ENCODE measurements at regions not wholly inside any gene's neighbourhood (a gene's known extent, or its start where the extent isn't known, plus 50 kb on each side); places are given as distances from the start of the nearest gene placed in this dataset.
"Not testable (repeated sequence)": the region's sequence is repeated elsewhere in the genome, so short reads cannot be mapped to it uniquely, and the experiment has no call there.

DNA sequence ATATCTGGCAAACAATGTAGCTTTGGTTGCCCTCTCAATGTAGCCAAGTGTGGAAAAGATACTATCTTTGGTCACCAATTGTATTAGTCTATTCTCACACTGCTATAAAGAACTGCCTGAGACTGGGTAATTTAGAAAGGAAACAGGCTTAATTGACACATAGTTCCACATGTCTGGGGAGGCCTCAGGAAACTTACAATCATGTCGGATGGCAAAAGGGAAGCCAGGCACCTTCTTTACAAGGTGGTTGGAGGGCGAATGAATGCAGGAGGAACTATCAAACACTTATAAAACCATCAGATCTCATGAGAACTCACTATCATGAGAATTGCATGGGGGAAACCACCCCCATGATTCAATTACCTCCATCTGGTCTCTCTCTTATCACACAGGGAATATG, 133.1 kb upstream of the TBCA start:
- DNase-seq (ENCODE audit: low spot score): no peak

DNA sequence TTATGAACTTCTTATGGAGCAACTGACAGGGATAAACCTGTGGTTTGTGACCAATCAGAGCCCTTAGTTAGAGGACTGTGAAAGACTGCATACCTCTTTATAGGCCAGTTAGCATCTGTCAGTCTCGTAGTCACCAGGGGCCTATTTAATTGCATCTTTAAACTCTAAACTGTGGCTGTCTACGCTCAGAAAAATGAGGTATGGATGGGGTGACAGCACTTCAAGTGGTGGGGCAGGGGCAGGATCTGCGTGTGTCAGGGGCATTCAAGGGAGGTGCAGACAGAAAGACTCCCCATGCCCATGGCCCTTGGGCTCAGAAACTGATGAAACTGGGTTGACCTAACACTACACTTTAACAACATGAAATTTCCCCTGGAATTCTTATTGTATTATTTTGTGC, 132.6 kb upstream of the TBCA start:
- DNase-seq (ENCODE audit: low spot score): no peak

DNA sequence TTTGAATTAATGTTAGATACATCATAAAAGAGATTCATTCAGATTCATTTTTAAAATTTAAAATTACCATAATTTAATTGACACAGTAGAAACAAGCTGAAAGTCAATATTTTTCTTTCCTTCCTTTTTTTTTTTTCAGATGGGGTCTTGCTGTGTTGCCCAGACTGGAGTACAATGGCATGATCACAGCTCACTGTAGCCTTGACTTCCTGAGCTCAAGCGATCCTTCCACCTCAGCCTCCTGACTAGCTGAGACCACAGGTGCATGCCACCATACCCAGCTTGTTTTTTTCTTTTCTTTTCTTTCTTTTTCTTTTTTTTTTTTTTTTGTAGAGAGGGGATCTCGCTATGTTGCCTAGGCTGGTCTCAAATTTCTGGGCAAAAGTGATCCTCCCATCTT, 131.6 kb upstream of the TBCA start:
- no peak for DNase-seq (ENCODE audit: low spot score)

DNA sequence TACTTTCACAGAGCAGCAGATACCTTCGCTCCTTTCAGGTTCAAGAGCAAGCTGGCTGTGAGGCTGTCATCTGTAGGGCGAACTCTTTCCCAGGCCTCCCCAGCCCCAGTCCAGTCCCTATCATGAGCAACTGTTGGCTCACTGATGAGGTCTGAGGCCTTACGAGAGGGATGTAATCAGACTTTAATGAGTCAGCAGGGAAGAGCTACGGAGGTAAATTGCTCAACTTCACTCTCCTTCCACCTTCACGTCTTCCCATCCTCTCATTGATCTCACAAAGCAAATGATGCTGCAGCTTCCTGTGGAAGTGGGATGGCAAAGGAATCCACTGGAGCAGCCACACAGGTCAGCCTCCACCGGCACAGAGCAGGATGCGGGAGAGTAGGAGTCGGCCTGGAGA, 130.7 kb upstream of the TBCA start:
- peak; percentile 14 for DNase-seq (ENCODE audit: low spot score)

DNA sequence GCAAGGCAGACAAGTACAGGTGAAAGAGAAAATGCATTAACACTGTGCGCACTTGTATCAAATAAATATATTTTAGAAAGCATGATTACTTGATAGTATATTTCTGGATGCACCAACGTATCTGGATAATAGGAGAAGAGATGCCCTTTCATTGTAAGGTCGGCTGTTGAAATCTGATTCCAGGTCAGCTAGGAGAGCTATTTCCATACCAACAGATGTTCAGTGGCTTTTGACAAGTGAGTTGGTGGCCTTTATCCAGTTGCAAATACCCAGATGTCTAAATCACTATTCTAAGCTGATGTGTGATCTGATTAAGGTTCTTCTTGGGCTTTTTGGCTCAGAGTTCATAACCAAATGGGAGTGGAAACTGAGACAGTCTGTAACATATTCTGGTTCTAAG, 128.2 kb upstream of the TBCA start:
- DNase-seq (ENCODE audit: low spot score): no peak

DNA sequence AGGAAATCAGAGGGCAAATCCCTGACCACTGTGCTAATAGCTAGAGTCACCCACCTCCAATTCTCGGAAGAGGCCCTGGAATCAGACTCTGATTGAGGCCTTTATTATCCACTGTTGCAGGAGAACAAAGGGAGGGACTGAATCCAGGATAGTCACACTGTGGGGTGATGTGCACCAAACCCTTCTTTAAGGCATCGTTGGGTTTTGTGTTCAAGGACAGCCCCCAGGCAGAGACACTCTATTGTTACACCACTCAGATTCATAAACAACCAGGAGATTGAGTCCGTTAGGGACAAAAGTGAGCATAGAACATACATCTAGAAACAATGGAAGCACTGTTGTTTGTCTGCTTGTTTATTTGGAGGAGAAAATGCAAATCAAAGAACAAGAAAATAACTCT, 124.6 kb upstream of the TBCA start:
- DNase-seq (ENCODE audit: low spot score): no peak

DNA sequence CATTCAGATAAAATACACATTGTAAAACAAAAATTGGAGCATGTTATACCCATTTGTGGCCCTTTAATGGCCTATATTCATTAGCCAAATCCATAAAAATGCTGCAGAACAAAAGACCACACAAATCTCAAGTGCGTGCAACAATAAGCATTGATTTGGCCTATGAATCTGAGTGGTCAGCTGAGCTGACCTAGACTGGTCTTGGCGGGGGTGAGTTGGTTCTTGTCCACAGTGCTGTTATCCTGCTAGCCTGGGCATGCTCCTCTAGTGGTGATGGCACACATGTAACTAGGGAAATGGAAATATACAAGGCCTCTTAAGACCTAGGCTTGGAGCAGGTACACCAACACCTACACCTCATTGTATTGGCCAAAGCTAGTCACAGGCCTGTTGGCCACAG, 122.2 kb upstream of the TBCA start:
- DNase-seq (ENCODE audit: low spot score): no peak

DNA sequence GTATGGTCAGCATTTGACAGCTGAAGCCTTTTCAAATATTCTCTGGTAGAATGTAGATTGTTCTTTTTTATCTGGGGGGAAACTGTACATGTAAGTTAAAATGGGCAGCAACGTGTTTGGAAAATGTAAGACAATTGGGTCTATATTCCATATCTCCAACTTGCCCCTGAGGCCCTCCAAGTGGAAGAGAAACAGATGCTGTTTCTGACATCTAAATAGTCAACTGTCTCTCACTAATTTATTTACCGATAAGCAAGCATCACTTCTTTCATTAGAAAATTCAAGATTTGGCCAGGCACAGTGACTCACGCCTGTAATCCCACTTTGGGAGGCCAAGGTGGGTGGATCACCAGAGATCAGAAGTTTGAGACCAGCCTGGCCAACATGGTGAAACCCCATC, 120.2 kb upstream of the TBCA start:
- no peak for DNase-seq (ENCODE audit: low spot score)

DNA sequence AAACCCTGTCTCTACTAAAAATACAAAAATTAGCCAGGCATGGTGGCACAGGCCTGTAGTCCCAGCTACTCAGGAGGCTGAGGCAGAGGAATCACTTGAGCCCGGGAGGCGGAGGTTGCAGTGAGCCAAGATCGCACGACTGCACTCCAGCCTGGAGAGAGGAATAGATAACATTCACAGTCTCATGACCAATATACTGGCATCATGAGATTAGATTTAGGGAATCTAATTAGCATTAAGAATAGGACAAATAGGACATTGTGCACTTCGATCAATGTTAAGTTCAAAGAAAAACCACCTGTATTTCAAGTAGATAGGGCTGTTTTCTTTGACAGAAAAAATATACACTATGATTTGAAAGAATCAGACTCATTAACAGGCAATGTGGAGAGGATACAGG, 118.0 kb upstream of the TBCA start:
- not testable (repeated sequence) for DNase-seq (ENCODE audit: low spot score)

DNA sequence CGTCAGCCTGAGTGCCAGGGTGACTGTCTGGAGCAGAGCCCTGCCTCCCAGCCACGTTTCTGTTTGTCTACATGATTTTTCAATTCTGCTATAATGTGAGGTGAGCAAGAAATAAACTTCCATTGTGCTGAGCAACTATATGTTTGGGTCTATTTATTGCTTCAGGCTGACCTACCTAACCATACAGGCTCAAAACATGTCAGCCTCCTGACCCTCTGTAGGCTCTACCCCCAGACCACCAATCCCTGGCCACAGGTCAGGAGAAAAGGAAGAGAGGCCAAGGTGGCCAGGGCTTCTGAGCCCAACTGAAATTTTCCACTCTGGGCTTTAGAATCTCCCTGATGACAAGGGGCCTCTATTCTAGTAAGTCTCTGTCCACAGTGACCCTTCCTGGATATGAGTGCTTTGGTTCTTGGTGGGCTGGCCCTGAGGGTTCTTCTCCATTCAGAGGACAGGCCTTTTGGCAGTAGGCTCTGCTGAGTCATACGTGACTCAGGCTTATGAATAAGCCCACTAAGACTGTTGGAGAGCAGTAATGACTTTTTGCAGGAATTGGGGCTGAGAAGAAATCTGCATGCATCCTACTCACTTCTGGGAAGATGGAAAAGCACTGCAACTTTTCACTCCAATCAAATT, 117.2 kb upstream of the TBCA start:
- peak; percentile 94 for DNase-seq (ENCODE audit: low spot score)

DNA sequence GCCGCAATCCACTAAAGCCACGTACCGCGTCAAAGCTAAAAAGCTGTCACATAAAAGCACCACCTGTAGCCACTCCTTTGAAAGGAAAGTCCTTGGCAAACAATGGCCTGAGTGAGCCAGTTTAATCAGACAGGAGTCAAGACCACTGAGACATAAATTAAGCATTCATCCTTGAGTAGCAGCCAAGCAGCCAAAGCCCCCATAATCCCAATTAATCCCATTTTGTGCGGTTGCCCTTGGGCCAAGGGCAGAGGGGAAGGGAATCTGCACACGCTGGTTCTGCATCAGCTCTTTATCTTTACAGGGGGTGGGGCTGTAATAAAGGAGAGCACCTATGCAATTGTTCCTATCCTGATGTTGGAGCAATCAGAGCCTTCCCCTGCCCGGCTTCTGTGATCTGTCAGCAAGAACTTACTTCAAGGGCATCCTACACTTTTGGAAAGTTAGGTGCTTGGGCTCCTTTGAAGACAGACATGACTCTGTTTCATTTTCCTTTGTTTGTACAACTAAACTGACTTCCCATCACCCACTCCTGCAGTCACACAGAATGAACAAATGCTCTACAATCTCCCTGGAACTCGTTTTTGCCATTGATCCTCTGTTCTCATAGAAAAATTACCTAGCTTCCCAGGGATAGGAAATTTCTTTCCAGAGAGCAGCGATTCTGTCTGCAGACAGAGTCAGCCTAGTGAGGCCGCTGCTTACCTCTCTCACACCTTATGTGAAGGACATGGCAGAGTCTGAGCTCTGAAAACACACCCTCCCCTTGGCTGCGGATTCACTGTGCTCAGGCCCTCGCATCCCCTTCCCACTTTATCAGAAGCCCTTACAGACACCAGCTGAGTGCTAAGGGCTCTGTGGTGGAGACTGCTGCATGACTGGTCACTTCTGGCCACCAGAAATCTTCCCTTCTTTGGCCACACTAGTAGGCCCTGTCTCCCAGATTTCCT, 116.2 kb upstream of the TBCA start:
- DNase-seq (ENCODE audit: low spot score): no peak

DNA sequence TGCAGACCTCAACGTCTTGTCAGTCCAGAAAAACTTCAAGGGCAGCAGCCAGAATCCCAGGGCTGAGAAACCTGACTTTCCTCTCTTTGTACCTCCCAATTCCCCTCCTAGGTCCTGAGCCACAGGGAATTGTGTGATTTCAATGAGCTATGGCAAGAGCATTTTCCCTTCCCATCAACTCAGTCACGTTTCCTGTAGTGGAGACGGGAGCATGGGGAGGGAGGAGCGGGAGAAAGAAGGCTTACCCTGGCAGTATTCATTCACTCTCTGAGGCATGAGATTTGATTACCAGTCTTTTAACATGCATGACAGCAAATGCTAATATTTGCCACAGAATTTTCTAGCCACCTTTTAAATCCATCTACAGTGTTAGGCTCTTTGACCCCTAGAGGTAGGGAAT, 109.4 kb upstream of the TBCA start:
- no peak for DNase-seq (ENCODE audit: low spot score)

DNA sequence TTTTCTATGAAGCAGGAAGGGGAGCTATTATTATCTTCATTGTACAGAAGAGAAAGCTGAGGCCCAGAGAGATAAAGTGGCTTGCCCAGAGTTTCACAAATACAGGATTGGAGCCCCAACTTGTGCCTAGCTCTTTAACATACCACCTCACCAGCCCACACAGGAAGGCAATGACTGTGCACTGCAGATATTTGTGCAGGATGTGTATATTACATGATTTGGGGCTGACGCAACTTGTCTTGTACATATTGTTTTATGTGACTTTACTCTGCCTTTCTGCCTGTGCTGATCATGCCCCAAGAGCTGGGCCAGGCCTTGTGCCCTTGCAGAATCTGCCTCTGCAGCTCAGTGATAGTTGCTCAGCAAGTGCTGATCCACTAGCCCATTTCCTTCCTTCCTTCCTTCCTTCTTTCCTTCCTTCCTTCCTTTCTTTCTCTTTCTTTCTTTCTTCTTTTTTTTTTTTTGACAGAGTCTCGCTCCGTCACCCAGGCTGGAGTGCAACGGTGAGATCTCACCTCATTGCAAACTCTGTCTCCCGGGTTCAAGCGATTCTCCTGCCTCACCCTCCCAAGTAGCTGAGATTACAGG, 106.6 kb upstream of the TBCA start:
- DNase-seq (ENCODE audit: low spot score): no peak

DNA sequence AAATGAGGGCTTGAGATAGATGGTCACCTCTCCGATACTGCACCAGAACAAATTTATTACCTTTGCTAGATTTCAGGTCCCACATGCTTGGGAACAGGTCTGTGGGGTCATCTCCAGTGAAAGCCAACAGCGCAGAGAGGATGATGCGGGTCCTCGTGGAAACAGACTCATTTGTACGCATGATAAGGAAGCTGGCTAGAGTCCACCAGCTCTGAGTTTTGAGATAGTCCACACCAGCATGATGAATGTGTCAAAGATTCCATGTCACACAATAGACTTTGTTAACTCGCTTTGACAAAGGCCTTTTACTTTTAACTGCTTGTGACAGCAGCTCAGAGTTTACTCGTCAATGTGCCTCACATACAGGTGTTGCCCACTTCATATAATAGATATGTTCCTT, 105.4 kb upstream of the TBCA start:
- no peak for DNase-seq (ENCODE audit: low spot score)

DNA sequence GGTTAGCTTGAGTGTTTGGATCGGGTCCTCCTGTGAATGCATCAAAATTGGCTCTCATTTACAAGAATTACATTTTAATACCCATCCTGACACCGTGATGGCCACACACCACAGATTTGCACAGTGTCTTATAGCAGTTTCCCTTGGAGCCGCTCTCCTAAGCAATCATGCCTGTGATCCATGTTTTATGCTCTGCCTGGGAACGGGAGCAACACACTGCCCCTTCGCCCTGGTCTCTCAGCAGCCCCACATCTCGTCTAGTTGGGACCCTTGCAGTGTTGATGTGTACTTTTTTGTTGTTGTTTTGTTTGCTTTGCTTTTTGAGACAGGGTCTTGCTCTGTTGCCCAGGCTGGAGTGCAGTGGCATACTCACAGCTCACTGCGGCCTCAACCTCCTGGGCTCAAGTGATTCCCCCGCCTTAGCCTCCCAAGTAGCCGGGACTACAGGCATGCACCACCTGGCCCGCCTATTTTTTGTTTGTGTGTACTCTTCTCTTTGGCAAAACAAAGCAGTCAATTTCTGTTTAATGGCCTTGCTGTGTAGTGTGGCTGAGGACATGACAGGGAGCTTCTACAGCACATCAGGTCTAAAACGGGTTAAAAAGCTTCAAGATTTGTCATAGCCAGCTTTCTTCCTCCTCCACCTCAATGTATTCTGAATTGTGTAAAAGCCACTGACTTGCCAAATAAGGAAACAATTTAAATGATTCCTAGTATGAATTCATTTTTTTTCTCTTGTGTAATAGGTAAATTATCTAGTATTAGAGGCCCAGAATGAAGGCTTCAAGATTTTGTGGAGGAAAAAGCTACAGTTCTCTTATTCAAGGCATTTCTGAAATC, 101.6 kb upstream of the TBCA start:
- DNase-seq (ENCODE audit: low spot score): no peak

DNA sequence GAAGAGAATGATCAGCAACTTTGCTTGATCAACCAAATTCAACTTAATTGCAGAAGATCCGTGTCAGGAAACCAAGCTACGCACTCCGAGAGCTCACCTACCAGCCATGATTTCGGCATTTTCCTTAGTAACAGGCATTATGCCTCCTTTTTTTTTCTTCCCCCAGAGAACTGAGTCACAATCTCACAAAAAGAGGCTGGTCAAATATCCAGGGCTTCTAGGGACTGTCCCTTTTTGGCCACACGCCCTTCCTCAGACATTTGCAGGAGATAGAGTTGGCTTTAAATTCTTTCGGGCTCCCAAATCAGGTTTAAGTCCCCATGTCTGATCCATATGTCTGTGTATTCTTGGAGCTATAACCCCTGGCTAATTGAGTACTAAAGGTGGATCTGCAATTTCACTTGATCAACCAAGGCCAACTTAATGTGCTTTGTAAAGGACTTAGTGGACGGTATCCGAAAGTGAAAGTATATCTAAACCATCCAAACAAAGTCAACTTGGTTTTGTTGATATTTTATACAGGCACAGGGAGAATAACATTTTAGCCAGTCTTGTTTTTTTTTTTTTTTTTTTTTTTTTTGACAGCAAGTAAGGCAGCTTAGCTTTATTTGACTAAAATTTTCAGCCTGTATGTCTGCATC, 100.8 kb upstream of the TBCA start:
- DNase-seq (ENCODE audit: low spot score): peak; percentile 40

DNA sequence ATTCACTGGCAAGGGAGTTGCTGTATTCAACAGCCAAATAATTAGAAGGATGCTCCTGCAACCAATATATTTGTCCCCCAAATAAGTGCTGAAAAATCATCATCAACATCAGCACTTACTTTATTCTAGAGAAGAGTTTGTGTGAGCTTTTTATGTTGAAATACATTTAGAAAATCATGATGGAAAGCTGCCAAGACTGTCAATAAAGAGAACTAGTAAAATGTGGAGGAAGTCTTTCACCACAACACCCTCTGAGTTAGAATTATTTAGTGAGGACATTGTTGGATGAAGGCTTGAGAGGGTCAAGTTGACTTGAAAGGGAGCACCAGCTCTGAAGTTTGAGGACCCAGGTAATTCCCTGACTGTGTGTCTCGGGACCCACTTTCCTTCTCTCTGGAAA, 100.2 kb upstream of the TBCA start:
- no peak for DNase-seq (ENCODE audit: low spot score)

DNA sequence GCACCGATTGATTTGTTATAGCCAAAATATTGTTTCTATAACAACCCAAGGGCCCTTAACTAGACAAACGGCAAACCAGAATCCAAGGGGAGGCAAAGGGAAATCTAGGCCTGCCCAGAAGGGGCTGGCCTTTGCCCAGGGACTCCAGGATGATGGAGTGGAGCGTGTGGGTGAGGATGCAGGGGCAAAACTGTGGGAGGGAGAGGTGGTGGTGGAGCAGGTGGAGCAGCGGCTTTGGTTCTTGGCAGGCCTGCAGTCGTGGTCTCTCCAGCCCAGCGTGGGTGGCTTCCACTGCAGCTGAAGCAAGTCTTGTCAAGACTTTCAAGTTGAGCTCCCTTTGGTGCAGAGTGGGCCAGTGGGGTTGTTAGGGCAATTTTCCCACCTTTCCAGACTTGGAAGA, 98.6 kb upstream of the TBCA start:
- no peak for DNase-seq (ENCODE audit: low spot score)

DNA sequence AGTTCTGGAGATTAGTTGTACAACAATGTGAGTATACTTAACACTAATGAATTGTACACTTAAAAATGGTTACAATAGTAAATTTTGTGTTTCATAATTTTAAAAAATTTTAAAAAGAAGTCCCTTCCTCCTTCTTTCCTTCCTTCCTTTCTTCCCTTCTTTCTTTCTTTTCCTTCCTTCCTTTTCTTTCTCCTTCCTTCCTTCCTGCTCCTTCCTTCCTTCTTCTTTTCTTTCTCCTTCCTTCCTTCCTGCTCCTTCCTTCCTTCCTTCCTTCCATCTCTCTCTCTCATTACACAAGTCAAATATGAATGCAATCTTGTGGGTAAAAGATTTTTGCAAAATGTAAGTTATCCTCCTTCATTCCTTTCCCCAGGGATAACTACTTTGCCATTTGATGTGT, 97.1 kb upstream of the TBCA start:
- no peak for DNase-seq (ENCODE audit: low spot score)

DNA sequence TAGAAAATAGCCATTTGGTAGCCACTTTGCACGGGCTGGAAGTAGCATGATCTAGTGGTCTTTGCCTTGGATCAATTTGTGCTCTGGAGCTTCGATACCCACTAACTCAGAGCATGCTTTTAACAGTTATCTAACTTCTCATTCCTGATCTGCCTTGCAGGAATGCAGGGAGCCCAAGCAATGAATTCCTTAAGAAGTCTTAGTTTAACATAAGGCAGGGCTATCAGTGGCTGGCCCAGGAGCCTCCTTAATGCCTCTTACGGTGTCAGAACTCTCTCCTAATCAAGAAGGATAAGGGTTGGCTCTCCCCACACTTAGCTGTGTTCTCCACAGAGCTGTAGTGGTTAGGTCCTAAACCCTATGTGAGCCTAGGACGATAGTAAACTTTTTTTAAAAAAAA, 95.8 kb upstream of the TBCA start:
- no peak for DNase-seq (ENCODE audit: low spot score)

DNA sequence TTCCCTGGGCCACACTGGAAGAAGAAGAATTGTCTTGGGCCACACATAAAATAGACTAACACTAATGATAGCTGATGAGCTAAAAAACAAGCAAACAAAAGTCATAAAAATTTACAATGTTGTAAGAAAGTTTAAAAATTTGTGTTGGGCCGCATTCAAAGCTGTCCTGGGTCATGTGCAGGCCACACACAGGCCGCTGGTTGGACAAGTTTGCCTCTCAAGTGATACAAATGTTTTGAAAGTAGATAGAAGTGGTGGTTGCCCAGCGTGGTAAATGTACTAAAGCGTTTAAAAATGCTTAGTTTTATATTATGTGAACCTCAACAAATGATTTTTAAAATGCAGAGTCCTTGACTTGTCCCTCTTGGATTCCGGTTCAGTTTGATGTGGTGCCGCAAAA, 94.9 kb upstream of the TBCA start:
- no peak for DNase-seq (ENCODE audit: low spot score)
